ENCODE measurements at regions not wholly inside any gene's neighbourhood (a gene's known extent, or its start where the extent isn't known, plus 50 kb on each side); places are given as distances from the start of the nearest gene placed in this dataset.

DNA sequence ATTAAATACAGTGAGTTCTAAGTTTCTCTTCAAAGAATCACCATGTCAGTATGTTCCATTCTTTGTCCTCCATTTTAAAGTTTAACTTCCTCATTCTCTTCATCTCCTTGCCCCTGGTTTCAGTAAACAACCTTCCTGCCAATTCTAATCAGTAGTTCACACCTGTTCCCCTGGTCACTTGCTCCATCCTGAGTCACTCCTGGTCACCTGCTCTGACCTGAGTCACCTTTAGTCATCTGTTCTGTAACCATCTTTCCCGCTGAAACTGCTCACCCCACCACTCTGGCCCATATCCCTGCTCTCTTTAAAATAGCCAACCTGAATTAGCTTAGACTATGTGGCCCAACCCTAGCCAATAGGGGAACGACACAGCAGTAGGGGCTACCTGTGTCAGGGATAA, 1447.4 kb upstream of the TMEM132C start:
- Histone ChIP-seq H3K27ac (ENCODE audit: low read depth, low read length) (no peak overlapping the region), H3K9ac (ENCODE audit: low read depth in 1 of 2, low read length in 2 of 2) (no peak overlapping the region)

DNA sequence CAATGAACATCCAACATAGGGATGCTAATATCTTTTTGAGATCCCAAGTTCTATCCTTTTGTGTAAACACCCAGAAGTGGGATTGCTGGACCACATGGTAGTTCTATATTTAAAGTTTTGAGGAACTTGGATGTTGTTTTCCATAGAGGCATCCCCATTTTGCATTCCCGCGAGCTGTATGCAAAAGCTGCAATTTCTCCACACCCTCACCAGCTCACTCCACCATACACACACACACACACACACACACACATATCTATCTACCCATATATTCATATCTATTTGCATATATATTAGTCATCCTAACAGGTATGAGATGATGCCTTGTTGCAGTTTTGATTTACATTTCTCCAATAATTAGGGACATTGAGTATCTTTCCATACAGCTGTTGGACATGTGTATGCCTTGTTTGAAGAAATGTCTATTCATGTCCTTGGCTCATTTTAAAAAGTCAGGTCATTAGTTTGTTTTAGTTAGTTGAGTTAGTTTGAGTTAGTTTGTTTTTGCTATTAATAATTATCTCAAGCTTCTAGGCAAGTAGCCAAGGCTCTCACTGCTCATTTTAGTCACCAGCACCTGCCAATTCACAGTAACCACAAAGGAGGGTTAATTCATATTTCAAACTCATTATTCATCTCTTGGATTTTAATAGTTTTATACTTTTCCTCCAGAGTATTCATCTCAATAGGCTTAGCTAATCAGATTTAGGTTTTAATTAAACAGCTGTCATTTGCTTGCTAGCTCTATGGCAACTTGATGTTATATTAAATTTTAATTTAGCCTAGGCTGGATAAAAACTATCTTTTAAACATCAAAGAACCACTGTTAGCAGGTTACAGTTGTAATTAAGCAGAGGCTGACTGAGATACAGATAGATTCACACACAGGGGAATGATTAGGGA, 1435.9 kb upstream of the TMEM132C start:
- H3K27ac ChIP-seq (ENCODE audit: low read depth, low read length) = no peak overlapping the region
- H3K27me3 ChIP-seq (ENCODE audit: control insufficient read depth in 1 of 2, insufficient read depth in 2 of 2, low read length in 2 of 2) = no peaks in the 10 kb centered on the region
- peaks cover 3 to 17% of the 10 kb centered on the region in 2 donors for H3K9me3 ChIP-seq (ENCODE audit: control insufficient read depth in 1 of 2, low read length in 2 of 2)
- H3K36me3 ChIP-seq (ENCODE audit: control insufficient read depth in 1 of 2, insufficient read depth in 2 of 2, low read length in 2 of 2) = no peaks in the 10 kb centered on the region
- H3K4me3 ChIP-seq (ENCODE audit: low read depth in 1 of 2, low read length in 2 of 2) = no peak overlapping the region
- no peak overlapping the region for H3K9ac ChIP-seq (ENCODE audit: low read depth in 1 of 2, low read length in 2 of 2)
- no peaks in the 10 kb centered on the region for H3K4me1 ChIP-seq (ENCODE audit: control insufficient read depth in 1 of 2, insufficient read depth in 2 of 2, low read length in 2 of 2)

More for the DNA sequence above, 1447.4 kb upstream of the TMEM132C start:
- H3K4me3 ChIP-seq (ENCODE audit: low read depth in 1 of 2, low read length in 2 of 2) = no peak overlapping the region
- no peaks in the 10 kb centered on the region for H3K27me3 ChIP-seq (ENCODE audit: control insufficient read depth in 1 of 2, insufficient read depth in 2 of 2, low read length in 2 of 2)
- no peaks in the 10 kb centered on the region for H3K36me3 ChIP-seq (ENCODE audit: control insufficient read depth in 1 of 2, insufficient read depth in 2 of 2, low read length in 2 of 2)
- H3K9me3 ChIP-seq (ENCODE audit: control insufficient read depth in 1 of 2, low read length in 2 of 2) = peaks cover 3 to 5% of the 10 kb centered on the region in 2 donors
- no peaks in the 10 kb centered on the region for H3K4me1 ChIP-seq (ENCODE audit: control insufficient read depth in 1 of 2, insufficient read depth in 2 of 2, low read length in 2 of 2)

GRCh38 chr12:126837697-126838096, 1429.3 kb upstream of the TMEM132C start:
- Histone ChIP-seq H3K4me3 (ENCODE audit: low read depth in 1 of 2, low read length in 2 of 2) (no peak overlapping the region), H3K4me1 (ENCODE audit: control insufficient read depth in 1 of 2, insufficient read depth in 2 of 2, low read length in 2 of 2) (no peaks in the 10 kb centered on the region), H3K36me3 (ENCODE audit: control insufficient read depth in 1 of 2, insufficient read depth in 2 of 2, low read length in 2 of 2) (no peaks in the 10 kb centered on the region), H3K27ac (ENCODE audit: low read depth, low read length) (no peak overlapping the region), H3K9me3 (ENCODE audit: control insufficient read depth in 1 of 2, low read length in 2 of 2) (peaks cover 11 to 35% of the 10 kb centered on the region in 2 donors), H3K9ac (ENCODE audit: low read depth in 1 of 2, low read length in 2 of 2) (no peak overlapping the region), H3K27me3 (ENCODE audit: control insufficient read depth in 1 of 2, insufficient read depth in 2 of 2, low read length in 2 of 2) (no peaks in the 10 kb centered on the region)

GRCh38 chr12:126843915-126844669, 1422.9 kb upstream of the TMEM132C start:
- H3K4me3 ChIP-seq (ENCODE audit: low read depth in 1 of 2, low read length in 2 of 2) = no peak overlapping the region
- no peak overlapping the region for H3K9ac ChIP-seq (ENCODE audit: low read depth in 1 of 2, low read length in 2 of 2)
- H3K4me1 ChIP-seq (ENCODE audit: control insufficient read depth in 1 of 2, insufficient read depth in 2 of 2, low read length in 2 of 2) = no peaks in the 10 kb centered on the region
- H3K27me3 ChIP-seq (ENCODE audit: control insufficient read depth in 1 of 2, insufficient read depth in 2 of 2, low read length in 2 of 2) = no peaks in the 10 kb centered on the region
- no peak overlapping the region for H3K27ac ChIP-seq (ENCODE audit: low read depth, low read length)
- H3K9me3 ChIP-seq (ENCODE audit: control insufficient read depth in 1 of 2, low read length in 2 of 2) = peaks cover 0 to 15% of the 10 kb centered on the region in 2 donors
- H3K36me3 ChIP-seq (ENCODE audit: control insufficient read depth in 1 of 2, insufficient read depth in 2 of 2, low read length in 2 of 2) = no peaks in the 10 kb centered on the region

DNA sequence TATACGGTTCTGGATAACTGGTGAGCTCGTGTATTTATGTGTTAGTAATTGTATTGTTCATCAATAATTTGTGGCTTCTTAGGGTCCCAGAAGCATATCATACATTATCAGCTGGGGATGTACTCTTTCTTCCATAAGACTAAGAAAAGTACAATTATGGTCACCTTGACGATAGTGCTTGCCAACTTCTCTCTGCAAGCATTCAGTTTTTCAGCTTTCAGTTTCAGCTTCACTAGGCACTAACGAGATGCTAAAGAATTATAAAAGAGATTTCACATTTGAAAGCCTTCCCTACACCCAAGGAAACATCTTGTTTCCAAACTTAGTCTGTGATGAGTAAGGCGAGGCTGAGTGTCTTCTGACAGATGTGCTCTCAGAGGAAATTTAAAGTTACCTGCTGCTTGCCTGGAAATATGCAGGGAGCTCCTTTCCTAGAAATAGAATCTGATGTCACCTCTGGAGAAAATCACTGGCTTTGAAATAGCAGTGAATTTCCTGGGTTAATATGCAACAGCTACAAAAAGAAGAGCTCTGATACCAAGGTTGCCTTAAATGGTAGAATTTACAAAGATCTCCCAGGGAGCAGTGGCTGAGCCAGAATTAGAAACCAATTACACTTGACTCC, 1419.9 kb upstream of the TMEM132C start:
- Histone ChIP-seq H3K36me3 (ENCODE audit: control insufficient read depth in 1 of 2, insufficient read depth in 2 of 2, low read length in 2 of 2) (no peaks in the 10 kb centered on the region), H3K9ac (ENCODE audit: low read depth in 1 of 2, low read length in 2 of 2) (no peak overlapping the region), H3K4me1 (ENCODE audit: control insufficient read depth in 1 of 2, insufficient read depth in 2 of 2, low read length in 2 of 2) (no peaks in the 10 kb centered on the region), H3K4me3 (ENCODE audit: low read depth in 1 of 2, low read length in 2 of 2) (no peak overlapping the region), H3K27me3 (ENCODE audit: control insufficient read depth in 1 of 2, insufficient read depth in 2 of 2, low read length in 2 of 2) (no peaks in the 10 kb centered on the region), H3K27ac (ENCODE audit: low read depth, low read length) (no peak overlapping the region), H3K9me3 (ENCODE audit: control insufficient read depth in 1 of 2, low read length in 2 of 2) (peaks cover 0 to 10% of the 10 kb centered on the region in 2 donors)

DNA sequence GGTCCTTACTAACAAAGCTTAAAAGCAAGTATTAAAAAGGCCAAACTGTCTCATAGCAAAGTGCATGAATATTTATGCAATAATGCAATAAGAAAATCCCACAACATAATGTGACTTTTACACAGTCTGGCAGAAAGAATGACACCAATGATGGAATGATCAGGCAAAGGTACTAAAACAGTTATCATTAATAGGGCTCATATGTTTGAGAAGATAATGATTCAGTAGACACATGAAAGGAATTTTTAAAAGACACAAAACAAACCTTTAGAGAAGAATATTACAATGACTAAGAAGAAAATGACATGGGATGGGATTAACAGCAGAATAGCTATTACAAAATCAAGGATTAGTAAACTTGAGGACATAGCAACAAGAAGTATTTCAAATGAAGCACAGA, 1411.2 kb upstream of the TMEM132C start:
- no peak overlapping the region for H3K9ac ChIP-seq (ENCODE audit: low read depth in 1 of 2, low read length in 2 of 2)
- no peaks in the 10 kb centered on the region for H3K27me3 ChIP-seq (ENCODE audit: control insufficient read depth in 1 of 2, insufficient read depth in 2 of 2, low read length in 2 of 2)
- no peak overlapping the region for H3K4me3 ChIP-seq (ENCODE audit: low read depth in 1 of 2, low read length in 2 of 2)
- no peaks in the 10 kb centered on the region for H3K4me1 ChIP-seq (ENCODE audit: control insufficient read depth in 1 of 2, insufficient read depth in 2 of 2, low read length in 2 of 2)
- H3K9me3 ChIP-seq (ENCODE audit: control insufficient read depth in 1 of 2, low read length in 2 of 2) = peaks cover 0 to 9% of the 10 kb centered on the region in 2 donors
- no peak overlapping the region for H3K27ac ChIP-seq (ENCODE audit: low read depth, low read length)
- H3K36me3 ChIP-seq (ENCODE audit: control insufficient read depth in 1 of 2, insufficient read depth in 2 of 2, low read length in 2 of 2) = no peaks in the 10 kb centered on the region

GRCh38 chr12:126856958-126857357, 1410.0 kb upstream of the TMEM132C start:
- Histone ChIP-seq H3K9me3 (ENCODE audit: control insufficient read depth in 1 of 2, low read length in 2 of 2) (peaks cover 0 to 9% of the 10 kb centered on the region in 2 donors), H3K9ac (ENCODE audit: low read depth in 1 of 2, low read length in 2 of 2) (no peak overlapping the region), H3K4me1 (ENCODE audit: control insufficient read depth in 1 of 2, insufficient read depth in 2 of 2, low read length in 2 of 2) (no peaks in the 10 kb centered on the region), H3K36me3 (ENCODE audit: control insufficient read depth in 1 of 2, insufficient read depth in 2 of 2, low read length in 2 of 2) (no peaks in the 10 kb centered on the region), H3K27ac (ENCODE audit: low read depth, low read length) (no peak overlapping the region), H3K27me3 (ENCODE audit: control insufficient read depth in 1 of 2, insufficient read depth in 2 of 2, low read length in 2 of 2) (no peaks in the 10 kb centered on the region), H3K4me3 (ENCODE audit: low read depth in 1 of 2, low read length in 2 of 2) (no peak overlapping the region)

DNA sequence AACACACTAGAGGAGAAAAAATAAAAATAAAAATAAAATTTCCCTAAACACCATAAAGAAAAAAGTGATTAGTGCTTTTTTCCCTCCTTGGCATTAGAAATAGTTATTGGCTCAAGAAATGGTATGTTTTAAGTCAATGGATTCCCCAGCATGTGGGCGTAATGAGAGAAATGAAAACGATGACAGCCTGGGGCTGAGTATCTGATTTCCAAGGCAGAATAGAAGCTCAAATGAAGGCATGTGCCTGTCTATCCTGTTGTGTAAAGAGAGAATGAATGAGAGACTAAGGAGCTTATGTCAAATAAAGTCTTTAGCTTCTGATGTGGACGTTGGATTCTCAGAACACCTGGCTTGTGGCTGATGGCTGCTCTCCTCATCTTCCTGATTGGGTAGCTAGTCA, 1408.4 kb upstream of the TMEM132C start:
- Histone ChIP-seq H3K4me1 (ENCODE audit: control insufficient read depth in 1 of 2, insufficient read depth in 2 of 2, low read length in 2 of 2) (no peaks in the 10 kb centered on the region), H3K9ac (ENCODE audit: low read depth in 1 of 2, low read length in 2 of 2) (no peak overlapping the region), H3K4me3 (ENCODE audit: low read depth in 1 of 2, low read length in 2 of 2) (no peak overlapping the region), H3K27me3 (ENCODE audit: control insufficient read depth in 1 of 2, insufficient read depth in 2 of 2, low read length in 2 of 2) (no peaks in the 10 kb centered on the region), H3K9me3 (ENCODE audit: control insufficient read depth in 1 of 2, low read length in 2 of 2) (peaks cover 0 to 4% of the 10 kb centered on the region in 2 donors), H3K36me3 (ENCODE audit: control insufficient read depth in 1 of 2, insufficient read depth in 2 of 2, low read length in 2 of 2) (no peaks in the 10 kb centered on the region), H3K27ac (ENCODE audit: low read depth, low read length) (no peak overlapping the region)

DNA sequence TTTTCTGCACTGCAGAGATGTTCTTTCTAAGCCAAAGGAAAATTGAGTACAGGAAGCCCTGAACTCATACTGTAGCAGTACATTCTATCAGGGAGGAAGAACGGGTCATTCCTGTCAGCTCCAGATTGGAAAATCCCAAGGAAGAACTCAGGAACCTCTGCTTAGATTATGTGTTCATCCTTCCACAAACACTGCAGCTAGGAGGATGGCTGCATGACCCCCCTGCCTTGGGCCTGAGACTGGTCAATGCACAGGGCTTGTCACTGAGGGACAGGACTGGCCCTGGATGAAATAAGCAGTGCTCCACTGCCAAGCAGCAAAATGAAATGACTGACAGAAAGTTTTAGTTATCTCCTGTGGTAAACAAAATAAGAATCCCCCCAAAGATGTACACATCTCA, 1406.8 kb upstream of the TMEM132C start:
- H3K4me1 ChIP-seq (ENCODE audit: control insufficient read depth in 1 of 2, insufficient read depth in 2 of 2, low read length in 2 of 2) = no peaks in the 10 kb centered on the region
- no peak overlapping the region for H3K9ac ChIP-seq (ENCODE audit: low read depth in 1 of 2, low read length in 2 of 2)
- H3K36me3 ChIP-seq (ENCODE audit: control insufficient read depth in 1 of 2, insufficient read depth in 2 of 2, low read length in 2 of 2) = no peaks in the 10 kb centered on the region
- H3K9me3 ChIP-seq (ENCODE audit: control insufficient read depth in 1 of 2, low read length in 2 of 2) = peaks cover 0 to 3% of the 10 kb centered on the region in 2 donors
- no peak overlapping the region for H3K27ac ChIP-seq (ENCODE audit: low read depth, low read length)
- no peaks in the 10 kb centered on the region for H3K27me3 ChIP-seq (ENCODE audit: control insufficient read depth in 1 of 2, insufficient read depth in 2 of 2, low read length in 2 of 2)
- H3K4me3 ChIP-seq (ENCODE audit: low read depth in 1 of 2, low read length in 2 of 2) = no peak overlapping the region

- Histone ChIP-seq H3K36me3 (ENCODE audit: control insufficient read depth in 1 of 2, insufficient read depth in 2 of 2, low read length in 2 of 2) (no peaks in the 10 kb centered on the region), H3K9ac (ENCODE audit: low read depth in 1 of 2, low read length in 2 of 2) (no peak overlapping the region), H3K27ac (ENCODE audit: low read depth, low read length) (no peak overlapping the region), H3K27me3 (ENCODE audit: control insufficient read depth in 1 of 2, insufficient read depth in 2 of 2, low read length in 2 of 2) (no peaks in the 10 kb centered on the region), H3K4me3 (ENCODE audit: low read depth in 1 of 2, low read length in 2 of 2) (no peak overlapping the region), H3K4me1 (ENCODE audit: control insufficient read depth in 1 of 2, insufficient read depth in 2 of 2, low read length in 2 of 2) (no peaks in the 10 kb centered on the region), H3K9me3 (ENCODE audit: control insufficient read depth in 1 of 2, low read length in 2 of 2) (no peaks in the 10 kb centered on the region)
Measured at GRCh38 chr12:126862500-126862899, 1404.5 kb upstream of the TMEM132C start.
